HEK293 (cell line): ENCODE measurements at regions not wholly inside any gene's neighbourhood (a gene's known extent, or its start where the extent isn't known, plus 50 kb on each side); places are given as distances from the start of the nearest gene placed in this dataset.
A peak's percentile ranks its signal among the peaks of the same experiment; 100 is the strongest.

ENCODE experiments used
- CTCF ChIA-PET: fragments of 350-600 bp; formaldehyde crosslinking; extraction: SDS; loops from one replicate; lab custom pipeline; 2021; ENCODE audit warnings: antibody characterized with exemption; lab: Yijun Ruan, JAX
- POLR2A ChIA-PET: fragments of 300-600 bp; formaldehyde crosslinking; extraction: SDS; loops from one replicate; lab custom pipeline; 2020; ENCODE audit warnings: antibody characterized with exemption, inconsistent platforms; lab: Yijun Ruan, JAX
- H3K27ac ChIP-seq: fragments of 200-500 bp; sonication (Bioruptor generic); 2 replicates; pipeline ENCODE4 v1.5.1; 2014; ENCODE audit warnings: low read depth, low read length, control low read depth, inconsistent platforms; ENCODE audit errors: extremely low read depth
- H3K36me3 ChIP-seq, 2 experiments: fragments of 200-500 bp in 1 of 2; sonication (Bioruptor generic) in 1 of 2; 1 replicate in 1 of 2; 2 replicates in 1 of 2; pipeline ENCODE4 v1.5.1; 2014 to 2017; ENCODE audit warnings: inconsistent platforms in 2 of 2, low read length in 2 of 2; ENCODE audit not compliant: control insufficient read depth in 2 of 2, insufficient read depth in 1 of 2
- H3K4me1 ChIP-seq: fragments of 200-500 bp; sonication (Bioruptor generic); 2 replicates; pipeline ENCODE4 v1.5.1; 2014; ENCODE audit warnings: mild to moderate bottlenecking, low read length, inconsistent platforms; ENCODE audit not compliant: control insufficient read depth, insufficient read depth
- H3K4me3 ChIP-seq: 2 replicates; pipeline ENCODE4 v1.5.1; 2011; ENCODE audit warnings: low read depth, mild to moderate bottlenecking, control low read depth, low read length, moderate library complexity
- H3K9me3 ChIP-seq: fragments of 200-500 bp; sonication (Bioruptor generic); 2 replicates; pipeline ENCODE4 v1.5.1; 2014; ENCODE audit warnings: low read depth, low read length, inconsistent platforms; ENCODE audit not compliant: control insufficient read depth, insufficient read depth
- AEBP2 ChIP-seq: fragments of 450-650 bp; formaldehyde crosslinking; IDR thresholded peaks from 2 replicates; pipeline ENCODE4 v1.5.1; 2016; ENCODE audit warnings: missing biosample characterization, missing genetic modification characterization, borderline replicate concordance
- EGR2 ChIP-seq: fragments of 450-650 bp; formaldehyde crosslinking; IDR thresholded peaks from 2 replicates; pipeline ENCODE4 v1.5.1; 2016; ENCODE audit warnings: low read depth, missing biosample characterization, missing genetic modification characterization
- INSM2 ChIP-seq: fragments of 450-650 bp; formaldehyde crosslinking; IDR thresholded peaks from 2 replicates; pipeline ENCODE4 v1.5.1; 2016; ENCODE audit warnings: missing biosample characterization, missing genetic modification characterization
- KLF1 ChIP-seq: fragments of 450-650 bp; formaldehyde crosslinking; IDR thresholded peaks from 2 replicates; pipeline ENCODE4 v1.5.1; 2016; ENCODE audit warnings: missing biosample characterization, missing genetic modification characterization
- KLF10 ChIP-seq: fragments of 450-650 bp; IDR thresholded peaks from 2 replicates; pipeline ENCODE4 v1.5.1; 2018; ENCODE audit warnings: missing biosample characterization, mild to moderate bottlenecking, missing genetic modification characterization
- OVOL3 ChIP-seq: fragments of 450-650 bp; formaldehyde crosslinking; IDR thresholded peaks from 2 replicates; pipeline ENCODE4 v1.5.1; 2016; ENCODE audit warnings: missing biosample characterization, missing genetic modification characterization
- REPIN1 ChIP-seq: fragments of 450-650 bp; formaldehyde crosslinking; IDR thresholded peaks from 2 replicates; pipeline ENCODE4 v1.5.1; 2017; ENCODE audit warnings: missing biosample characterization, missing genetic modification characterization, low read depth
- SCRT1 ChIP-seq: fragments of 450-650 bp; formaldehyde crosslinking; IDR thresholded peaks from 2 replicates; pipeline ENCODE4 v1.5.1; 2016; ENCODE audit warnings: missing biosample characterization, missing genetic modification characterization, borderline replicate concordance
- SCRT2 ChIP-seq: fragments of 450-650 bp; formaldehyde crosslinking; IDR thresholded peaks from 2 replicates; pipeline ENCODE4 v1.5.1; 2016; ENCODE audit warnings: missing biosample characterization, missing genetic modification characterization
- ZFP41 ChIP-seq: fragments of 450-650 bp; formaldehyde crosslinking; IDR thresholded peaks from 2 replicates; pipeline ENCODE4 v1.5.1; 2016; ENCODE audit warnings: missing biosample characterization, missing genetic modification characterization, borderline replicate concordance
- ZFP69B ChIP-seq: fragments of 450-650 bp; formaldehyde crosslinking; IDR thresholded peaks from 2 replicates; pipeline ENCODE4 v1.5.1; 2016; ENCODE audit warnings: missing biosample characterization, missing genetic modification characterization
- ZNF148 ChIP-seq: fragments of 450-650 bp; formaldehyde crosslinking; IDR thresholded peaks from 2 replicates; pipeline ENCODE4 v1.5.0; 2017; ENCODE audit warnings: missing biosample characterization, missing genetic modification characterization, borderline replicate concordance
- ZNF157 ChIP-seq: fragments of 450-650 bp; formaldehyde crosslinking; IDR thresholded peaks from 2 replicates; pipeline ENCODE4 v1.5.1; 2016; ENCODE audit warnings: missing biosample characterization, missing genetic modification characterization
- ZNF214 ChIP-seq: fragments of 450-650 bp; formaldehyde crosslinking; IDR thresholded peaks from 2 replicates; pipeline ENCODE4 v1.5.1; 2017; ENCODE audit warnings: missing biosample characterization, mild to moderate bottlenecking, missing genetic modification characterization, borderline replicate concordance
- ZNF221 ChIP-seq: fragments of 450-650 bp; formaldehyde crosslinking; IDR thresholded peaks from 2 replicates; pipeline ENCODE4 v1.5.1; 2017; ENCODE audit warnings: missing biosample characterization, missing genetic modification characterization, borderline replicate concordance
- ZNF248 ChIP-seq: fragments of 450-650 bp; formaldehyde crosslinking; IDR thresholded peaks from 2 replicates; pipeline ENCODE4 v1.5.1; 2017; ENCODE audit warnings: missing biosample characterization, missing genetic modification characterization
- ZNF302 ChIP-seq: fragments of 450-650 bp; formaldehyde crosslinking; IDR thresholded peaks from 2 replicates; pipeline ENCODE4 v1.5.1; 2016; ENCODE audit warnings: missing biosample characterization, missing genetic modification characterization, low read depth
- ZNF324 ChIP-seq: fragments of 450-650 bp; formaldehyde crosslinking; IDR thresholded peaks from 2 replicates; pipeline ENCODE4 v1.5.1; 2016; ENCODE audit warnings: missing biosample characterization, missing genetic modification characterization
- ZNF398 ChIP-seq: fragments of 450-650 bp; formaldehyde crosslinking; IDR thresholded peaks from 2 replicates; pipeline ENCODE4 v1.5.1; 2017; ENCODE audit warnings: missing biosample characterization, missing genetic modification characterization
- ZNF548 ChIP-seq: fragments of 450-650 bp; formaldehyde crosslinking; IDR thresholded peaks from 2 replicates; pipeline ENCODE4 v1.5.1; 2016; ENCODE audit warnings: missing biosample characterization, missing genetic modification characterization
- ZNF670 ChIP-seq: fragments of 450-650 bp; formaldehyde crosslinking; IDR thresholded peaks from 2 replicates; pipeline ENCODE4 v1.5.1; 2016; ENCODE audit warnings: missing biosample characterization, missing genetic modification characterization, low read depth
- ZNF707 ChIP-seq: fragments of 450-650 bp; formaldehyde crosslinking; IDR thresholded peaks from 2 replicates; pipeline ENCODE4 v1.5.1; 2016; ENCODE audit warnings: missing biosample characterization, missing genetic modification characterization

GRCh38 chr10:44024356-44025116 is 360.4 kb downstream of the CXCL12 start:
- ChIA-PET POLR2A (no interaction called here), CTCF (no interaction called here)
- no peak overlapping the region for H3K27ac ChIP-seq
- TF ChIP-seq ZNF548 (tag by site-specific recombination) (0 out of 2 replicates have a peak, but pooled peaks have one; percentile 3), ZNF302 (no peak), ZNF707 (no peak), ZNF248 (tag by site-specific recombination) (no peak), INSM2 (tag by site-specific recombination) (no peak), ZNF670 (tag by site-specific recombination) (no peak), ZNF148 (tag by site-specific recombination) (no peak)
- no peaks in the 10 kb centered on the region for H3K36me3 ChIP-seq
- H3K4me3 ChIP-seq = no peak overlapping the region
- H3K4me1 ChIP-seq = no peaks in the 10 kb centered on the region
- H3K9me3 ChIP-seq = no peaks in the 10 kb centered on the region

- no peaks in the 10 kb centered on the region for H3K36me3 ChIP-seq
- no peaks in the 10 kb centered on the region for H3K9me3 ChIP-seq
- no peaks in the 10 kb centered on the region for H3K4me1 ChIP-seq
- H3K4me3 ChIP-seq = no peak overlapping the region
- H3K27ac ChIP-seq = no peak overlapping the region
- POLR2A ChIA-PET = no interaction called here
- CTCF ChIA-PET = no interaction called here
- no peak for TF ChIP-seq INSM2 (tag by site-specific recombination)
- TF ChIP-seq, all 188 proteins: peak for 0
Observed at GRCh38 chr10:44023517-44023916, 361.4 kb downstream of the CXCL12 start.

- Histone ChIP-seq H3K27ac (no peak overlapping the region), H3K36me3 (no peaks in the 10 kb centered on the region), H3K4me3 (no peak overlapping the region), H3K4me1 (no peaks in the 10 kb centered on the region), H3K9me3 (no peaks in the 10 kb centered on the region)
- ChIA-PET POLR2A (no interaction called here), CTCF (interaction anchor here (0.7 kb wide), 1 partner anchor 714 kb away, joined by 4 read pairs; no protein-coding TSS in a partner anchor)
- TF ChIP-seq ZNF324 (no peak), ZFP41 (tag by site-specific recombination) (no peak), KLF1 (no peak), ZNF398 (tag by site-specific recombination) (no peak), SCRT1 (tag by site-specific recombination) (no peak), KLF10 (tag by site-specific recombination) (no peak), REPIN1 (tag by site-specific recombination) (no peak), ZNF157 (no peak), AEBP2 (tag by site-specific recombination) (no peak), ZNF248 (tag by site-specific recombination) (no peak), ZNF214 (tag by site-specific recombination) (no peak), EGR2 (tag by site-specific recombination) (no peak), OVOL3 (no peak), ZFP69B (tag by site-specific recombination) (no peak), SCRT2 (no peak), ZNF221 (tag by site-specific recombination) (no peak)
Observed at GRCh38 chr10:44022203-44022602, 362.7 kb downstream of the CXCL12 start.
